Amygdala (tissue), 56 donors: ENCODE measurements at regions not wholly inside any gene's neighbourhood (a gene's known extent, or its start where the extent isn't known, plus 50 kb on each side); places are given as distances from the start of the nearest gene placed in this dataset.

Experiments used
- DNase-seq, 56 donors: peaks; one replicate each; lab custom pipeline; 2025; lab: John Stamatoyannopoulos, UW

GRCh38 chrX:20354505-20354904 lies 87.8 kb upstream of the RPS6KA3 start:
- DNase-seq: no peak

DNA sequence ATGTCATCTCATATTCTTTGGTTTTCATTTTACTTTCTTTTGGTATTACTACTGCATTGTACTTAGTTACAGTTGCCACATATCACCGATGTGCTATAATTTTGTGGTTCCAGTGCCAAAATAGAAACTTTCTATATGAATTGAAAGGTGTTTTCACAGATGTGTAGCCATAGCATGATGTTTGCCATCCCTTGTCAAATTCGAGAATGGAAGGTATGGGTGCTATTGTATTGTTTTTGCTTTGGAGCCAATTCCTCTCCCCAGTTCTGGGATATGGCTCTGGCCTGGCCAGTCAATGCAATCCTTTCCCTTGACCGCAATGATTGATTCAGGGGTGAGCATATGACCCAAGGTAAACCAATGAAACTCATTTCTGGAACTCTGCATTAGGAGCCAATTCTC lies 86.2 kb upstream of the RPS6KA3 start:
- no peak for DNase-seq

- no peak for DNase-seq
Observed at GRCh38 chrX:20352504-20352903, 85.8 kb upstream of the RPS6KA3 start.

- DNase-seq: no peak
Observed at GRCh38 chrX:20350596-20350995, 83.9 kb upstream of the RPS6KA3 start.

- no peak for DNase-seq
Observed at GRCh38 chrX:20348139-20348538, 81.4 kb upstream of the RPS6KA3 start.

- no peak for DNase-seq
Observed at GRCh38 chrX:20347481-20347880, 80.8 kb upstream of the RPS6KA3 start.

- no peak for DNase-seq
Observed at GRCh38 chrX:20333672-20334071, 67.0 kb upstream of the RPS6KA3 start.

DNA sequence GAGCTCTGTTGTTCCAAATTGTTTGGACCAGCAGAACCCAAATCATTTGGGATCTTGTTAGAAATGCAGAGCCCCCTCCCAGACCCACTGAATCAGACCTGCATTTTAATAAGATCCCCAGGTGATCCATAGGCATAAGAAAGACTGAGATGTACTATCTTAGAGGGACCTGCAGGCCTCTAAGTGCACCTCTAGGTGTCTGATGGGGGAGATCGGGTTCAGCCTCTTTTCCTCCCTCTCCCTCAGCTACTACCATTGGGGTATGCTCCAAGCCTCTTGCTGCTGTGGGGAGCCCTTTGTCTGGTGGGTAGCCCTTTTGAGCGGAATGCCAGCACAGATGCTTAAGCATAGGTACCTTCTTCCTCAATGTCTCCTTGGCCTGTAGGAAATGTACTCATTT lies 63.8 kb upstream of the RPS6KA3 start:
- DNase-seq: no peak

DNA sequence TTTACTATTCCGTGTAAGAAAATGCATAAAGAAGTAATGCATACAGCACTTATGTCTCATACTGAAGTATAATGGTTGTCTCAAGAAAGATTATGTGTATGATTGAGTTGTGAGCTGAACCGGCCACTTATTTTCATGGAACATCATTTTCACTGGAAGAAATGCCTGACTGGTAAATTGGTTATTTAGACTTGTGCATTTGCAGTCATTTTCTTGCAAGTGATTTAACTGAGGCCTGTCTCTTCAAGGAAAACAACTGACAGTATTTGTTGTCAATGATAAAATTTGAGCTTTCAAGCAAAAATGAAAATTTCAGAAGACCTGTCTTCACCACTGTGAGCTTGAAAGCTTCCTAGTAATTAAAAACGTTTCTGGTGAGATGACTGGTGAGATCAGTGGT lies 62.7 kb upstream of the RPS6KA3 start:
- no peak for DNase-seq

DNA sequence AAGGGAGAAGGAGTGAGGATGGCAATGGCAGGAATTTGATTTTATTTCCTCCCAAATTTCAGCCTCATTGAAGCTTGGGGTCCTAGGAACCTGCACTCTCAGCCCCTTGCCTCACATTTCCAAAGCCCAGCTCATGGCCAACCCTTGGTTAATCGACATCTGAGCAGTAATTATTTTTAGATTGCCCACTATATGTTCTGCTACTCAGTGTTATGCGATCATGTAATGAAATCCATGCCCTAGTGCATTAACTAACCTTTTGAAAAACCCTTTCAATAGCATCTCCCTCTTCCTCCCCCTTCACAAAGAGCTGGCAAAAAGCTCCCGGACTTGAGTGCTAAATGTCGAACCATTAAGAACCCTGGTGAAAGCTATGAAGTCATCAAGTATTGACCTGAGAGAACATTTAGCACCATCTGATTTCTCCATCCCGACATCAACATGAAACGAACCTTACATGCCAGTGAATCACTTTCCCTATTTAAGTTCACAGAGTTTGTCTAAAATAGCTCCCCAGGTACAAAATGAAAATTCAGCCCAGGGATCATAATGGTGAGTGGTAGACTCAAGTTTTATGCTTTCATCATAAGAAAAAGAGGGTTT lies 59.2 kb upstream of the RPS6KA3 start:
- DNase-seq: no peak

DNA sequence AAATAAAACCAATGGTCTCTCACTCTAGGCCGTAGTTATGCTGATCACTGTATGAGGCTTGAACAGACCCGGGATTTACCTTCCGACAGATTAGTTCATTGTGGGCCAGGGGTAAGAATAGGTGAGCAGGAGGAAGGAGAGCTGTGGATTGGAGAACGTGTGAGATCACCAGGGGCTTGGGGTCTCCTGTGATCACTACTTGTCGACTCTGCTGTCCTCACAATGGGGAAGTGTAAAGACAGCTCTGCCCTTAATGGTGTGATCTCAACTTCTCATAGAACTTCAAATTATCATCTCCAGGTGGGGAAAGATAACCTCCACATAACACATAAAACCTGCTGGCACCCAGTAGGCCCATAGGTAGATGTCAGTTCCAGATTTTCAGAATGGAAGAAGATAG lies 56.2 kb upstream of the RPS6KA3 start:
- no peak for DNase-seq

DNA sequence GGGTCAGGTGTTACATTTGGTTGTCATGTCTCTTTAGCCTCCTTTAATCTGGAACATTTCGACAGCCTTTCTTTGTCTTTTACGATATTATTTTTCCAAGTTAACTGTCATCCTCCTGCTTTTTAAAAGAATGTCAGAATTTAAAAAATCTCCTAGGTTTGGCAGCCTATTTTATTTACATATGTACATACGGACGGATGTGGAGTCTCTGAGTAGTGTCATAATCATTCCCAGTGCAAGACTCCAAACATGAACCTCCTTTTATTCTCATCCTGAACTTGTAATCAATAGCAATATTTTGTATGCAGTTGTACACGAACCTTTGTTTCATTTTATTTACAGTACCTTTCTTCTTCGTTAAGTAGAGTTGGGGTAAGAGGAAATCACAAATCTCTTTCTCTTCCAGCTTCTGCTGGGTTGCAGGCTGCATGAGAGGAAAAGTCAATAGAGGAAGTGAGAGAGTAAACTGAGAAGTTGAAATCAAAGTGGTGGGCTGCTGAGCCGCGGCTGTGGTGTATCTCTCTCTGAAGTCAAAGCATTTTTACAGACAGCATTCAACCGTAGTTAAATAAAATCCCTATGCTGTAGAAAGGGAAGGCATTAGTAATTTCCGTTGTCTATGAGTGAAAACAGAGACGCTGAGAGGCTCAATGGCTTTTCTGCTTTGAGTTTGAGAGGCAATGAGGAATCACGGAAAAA lies 53.9 kb upstream of the RPS6KA3 start:
- DNase-seq: peak in 3 of 56 donors; percentile 0 to 18 (median 3)

- no peak for DNase-seq
Observed at GRCh38 chrX:20319054-20319453, 52.3 kb upstream of the RPS6KA3 start.

- no peak for DNase-seq
Observed at GRCh38 chrX:20317873-20318272, 51.2 kb upstream of the RPS6KA3 start.
